ENCODE measurements at regions not wholly inside any gene's neighbourhood (a gene's known extent, or its start where the extent isn't known, plus 50 kb on each side); places are given as distances from the start of the nearest gene placed in this dataset.
"Not testable (repeated sequence)": the region's sequence is repeated elsewhere in the genome, so short reads cannot be mapped to it uniquely, and the experiment has no call there.

- Histone ChIP-seq H4K20me1 (ENCODE audit: insufficient read depth, low read length) (no peaks in the 10 kb centered on the region), H3K79me2 (ENCODE audit: insufficient read depth, low read length) (no peaks in the 10 kb centered on the region), H3K4me3 (ENCODE audit: low read depth in 1 of 2, low read length in 2 of 2) (no peak overlapping the region), H3K27me3 (ENCODE audit: insufficient read depth, low read length, poor library complexity) (no peaks in the 10 kb centered on the region), H2AFZ (ENCODE audit: low read depth, low read length) (no peak overlapping the region), H3K9ac (ENCODE audit: low read depth, low read length) (no peak overlapping the region), H3K36me3 (ENCODE audit: insufficient read depth, low read length) (no peaks in the 10 kb centered on the region), H3K4me2 (ENCODE audit: insufficient read depth, low read length) (no peak overlapping the region), H3K4me1 (ENCODE audit: insufficient read depth, low read length) (no peaks in the 10 kb centered on the region), H3K9me3 (ENCODE audit: insufficient read depth, low read length, severe bottlenecking) (no peaks in the 10 kb centered on the region), H3K27ac (ENCODE audit: low read length) (no peak overlapping the region)
- no peak for ATAC-seq (ENCODE audit: insufficient read depth, low read depth)
- DNase-seq: no peak
- TF ChIP-seq CTCF (IDR thresholded peaks at IDR 0.05; ENCODE audit: borderline replicate concordance, extremely low read depth, low read length, poor library complexity, severe bottlenecking): no peak
- no peak for TF ChIP-seq EZH2 (IDR thresholded peaks at IDR 0.05; ENCODE audit: borderline replicate concordance, low read depth, low read length, severe bottlenecking)
Measured at GRCh38 chr5:32165-32564, 59.8 kb upstream of the PLEKHG4B start.

- not testable (repeated sequence) for H3K9me3 ChIP-seq (ENCODE audit: insufficient read depth, low read length, severe bottlenecking); ATAC-seq (ENCODE audit: insufficient read depth, low read depth); DNase-seq; H3K9ac ChIP-seq (ENCODE audit: low read depth, low read length); H3K27ac ChIP-seq (ENCODE audit: low read length); H3K79me2 ChIP-seq (ENCODE audit: insufficient read depth, low read length); H3K4me3 ChIP-seq (ENCODE audit: low read depth in 1 of 2, low read length in 2 of 2); H3K27me3 ChIP-seq (ENCODE audit: insufficient read depth, low read length, poor library complexity); H3K4me1 ChIP-seq (ENCODE audit: insufficient read depth, low read length); H4K20me1 ChIP-seq (ENCODE audit: insufficient read depth, low read length); H3K4me2 ChIP-seq (ENCODE audit: insufficient read depth, low read length); H3K36me3 ChIP-seq (ENCODE audit: insufficient read depth, low read length); H2AFZ ChIP-seq (ENCODE audit: low read depth, low read length)
Measured at GRCh38 chr5:35521-35920, 56.4 kb upstream of the PLEKHG4B start.

GRCh38 chr5:37207-37606 lies 54.8 kb upstream of the PLEKHG4B start:
- H3K27ac ChIP-seq (ENCODE audit: low read length); DNase-seq; H3K4me2 ChIP-seq (ENCODE audit: insufficient read depth, low read length); H3K9ac ChIP-seq (ENCODE audit: low read depth, low read length); H4K20me1 ChIP-seq (ENCODE audit: insufficient read depth, low read length); H3K4me3 ChIP-seq (ENCODE audit: low read depth in 1 of 2, low read length in 2 of 2); H3K79me2 ChIP-seq (ENCODE audit: insufficient read depth, low read length); H3K27me3 ChIP-seq (ENCODE audit: insufficient read depth, low read length, poor library complexity); H2AFZ ChIP-seq (ENCODE audit: low read depth, low read length); H3K4me1 ChIP-seq (ENCODE audit: insufficient read depth, low read length); H3K36me3 ChIP-seq (ENCODE audit: insufficient read depth, low read length); ATAC-seq (ENCODE audit: insufficient read depth, low read depth); H3K9me3 ChIP-seq (ENCODE audit: insufficient read depth, low read length, severe bottlenecking): not testable (repeated sequence)

- Histone ChIP-seq H4K20me1 (ENCODE audit: insufficient read depth, low read length) (no peaks in the 10 kb centered on the region), H3K79me2 (ENCODE audit: insufficient read depth, low read length) (no peaks in the 10 kb centered on the region), H3K4me1 (ENCODE audit: insufficient read depth, low read length) (no peaks in the 10 kb centered on the region), H3K27ac (ENCODE audit: low read length) (no peak overlapping the region), H3K4me2 (ENCODE audit: insufficient read depth, low read length) (no peak overlapping the region), H3K9ac (ENCODE audit: low read depth, low read length) (no peak overlapping the region), H3K36me3 (ENCODE audit: insufficient read depth, low read length) (no peaks in the 10 kb centered on the region), H3K4me3 (ENCODE audit: low read depth in 1 of 2, low read length in 2 of 2) (no peak overlapping the region), H3K27me3 (ENCODE audit: insufficient read depth, low read length, poor library complexity) (peaks cover 7% of the 10 kb centered on the region), H3K9me3 (ENCODE audit: insufficient read depth, low read length, severe bottlenecking) (no peaks in the 10 kb centered on the region), H2AFZ (ENCODE audit: low read depth, low read length) (no peak overlapping the region)
- no peak for ATAC-seq (ENCODE audit: insufficient read depth, low read depth)
- TF ChIP-seq EZH2 (IDR thresholded peaks at IDR 0.05; ENCODE audit: borderline replicate concordance, low read depth, low read length, severe bottlenecking) (no peak), CTCF (IDR thresholded peaks at IDR 0.05; ENCODE audit: borderline replicate concordance, extremely low read depth, low read length, poor library complexity, severe bottlenecking) (no peak)
- DNase-seq: no peak
Measured at GRCh38 chr5:39979-40583, 51.9 kb upstream of the PLEKHG4B start.
